ENCODE measurements at regions not wholly inside any gene's neighbourhood (a gene's known extent, or its start where the extent isn't known, plus 50 kb on each side); places are given as distances from the start of the nearest gene placed in this dataset.

GRCh38 chr18:42182728-42183700 lies 228.0 kb downstream of the PIK3C3 start:
- in situ Hi-C loops (cut with HindIII; ENCODE audit: low pct_ligation_motif_present, low pct_unique_long_range_greater_than_20kb, low sequenced_read_pairs), result no loop called here
- DNase-seq, result peak; percentile 38

DNA sequence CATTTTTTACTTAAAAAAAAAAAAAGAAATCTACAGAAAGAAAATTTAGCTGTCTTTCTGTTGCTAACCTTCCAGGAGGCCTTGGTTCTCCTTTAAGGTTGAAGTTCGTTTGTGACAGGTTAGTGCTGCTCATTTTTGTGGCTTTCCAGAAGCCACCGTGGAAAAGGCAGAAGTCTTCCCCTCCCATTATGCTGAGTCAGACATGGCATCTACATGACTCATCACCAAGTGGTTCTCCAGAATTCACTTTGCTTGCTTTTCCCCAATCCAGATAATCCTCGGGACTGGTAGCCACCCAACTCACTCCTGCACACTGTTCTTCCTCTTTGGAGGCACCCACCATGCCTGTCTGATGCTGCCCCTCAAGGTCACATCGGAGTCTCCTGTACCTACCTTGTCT lies 228.7 kb downstream of the PIK3C3 start:
- peak; percentile 87 for DNase-seq
- in situ Hi-C loops (cut with HindIII; ENCODE audit: low pct_ligation_motif_present, low pct_unique_long_range_greater_than_20kb, low sequenced_read_pairs), result no loop called here

- in situ Hi-C loops (cut with HindIII; ENCODE audit: low pct_ligation_motif_present, low pct_unique_long_range_greater_than_20kb, low sequenced_read_pairs), result no loop called here
- DNase-seq, result no peak
These were observed 229.8 kb downstream of the PIK3C3 start for GRCh38 chr18:42184685-42185477.

- in situ Hi-C loops (cut with HindIII; ENCODE audit: low pct_ligation_motif_present, low pct_unique_long_range_greater_than_20kb, low sequenced_read_pairs), result no loop called here
- DNase-seq, result no peak
These were observed 230.5 kb downstream of the PIK3C3 start for GRCh38 chr18:42185486-42185885.

DNA sequence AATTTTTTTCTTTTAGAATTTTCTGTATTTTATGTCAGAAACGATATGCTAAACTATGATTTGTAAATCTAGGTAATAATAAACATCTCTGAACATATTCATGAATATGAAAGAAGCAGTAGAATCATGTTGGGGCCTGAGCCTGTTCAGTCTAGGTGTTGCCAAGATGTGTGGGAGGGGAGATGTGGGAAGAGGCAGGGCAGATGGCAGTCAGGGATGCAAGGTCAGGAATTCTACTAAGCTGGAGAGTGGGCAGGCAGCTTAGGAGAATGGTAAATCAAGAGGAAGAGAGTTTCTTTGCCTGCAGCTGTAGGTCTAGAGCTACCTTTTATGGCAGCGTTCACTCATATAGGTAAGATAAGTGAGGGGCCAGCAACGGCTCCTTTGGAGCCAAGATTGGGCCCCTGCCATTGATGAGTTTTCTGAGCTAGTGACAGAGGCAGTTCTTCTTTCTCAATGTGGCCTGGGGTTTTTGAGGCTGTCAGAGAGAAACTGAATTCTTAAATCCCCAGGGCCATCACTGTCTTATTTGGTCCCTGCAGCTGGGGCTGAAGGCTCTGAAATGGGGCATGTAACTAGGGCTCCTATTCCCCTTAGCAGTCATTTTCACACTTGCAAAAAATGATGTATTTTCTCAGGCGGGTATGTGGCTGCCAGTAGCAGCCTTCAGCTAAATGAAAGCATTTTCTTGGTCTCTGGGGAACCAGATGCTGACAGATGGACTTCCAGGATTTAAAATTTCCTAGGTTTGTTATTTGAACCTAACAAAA lies 232.8 kb downstream of the PIK3C3 start:
- DNase-seq, result no peak
- in situ Hi-C loops (cut with HindIII; ENCODE audit: low pct_ligation_motif_present, low pct_unique_long_range_greater_than_20kb, low sequenced_read_pairs), result no loop called here

- in situ Hi-C loops (cut with HindIII; ENCODE audit: low pct_ligation_motif_present, low pct_unique_long_range_greater_than_20kb, low sequenced_read_pairs), result no loop called here
- no peak for DNase-seq
These were observed 235.6 kb downstream of the PIK3C3 start for GRCh38 chr18:42190643-42191042.

- in situ Hi-C loops (cut with HindIII; ENCODE audit: low pct_ligation_motif_present, low pct_unique_long_range_greater_than_20kb, low sequenced_read_pairs), result no loop called here
- DNase-seq, result peak; percentile 11
These were observed 237.5 kb downstream of the PIK3C3 start for GRCh38 chr18:42192251-42193248.

GRCh38 chr18:42196651-42197050 lies 241.6 kb downstream of the PIK3C3 start:
- DNase-seq, result no peak
- in situ Hi-C loops (cut with HindIII; ENCODE audit: low pct_ligation_motif_present, low pct_unique_long_range_greater_than_20kb, low sequenced_read_pairs), result no loop called here

- DNase-seq, result no peak
- in situ Hi-C loops (cut with HindIII; ENCODE audit: low pct_ligation_motif_present, low pct_unique_long_range_greater_than_20kb, low sequenced_read_pairs), result no loop called here
These were observed 246.1 kb downstream of the PIK3C3 start for GRCh38 chr18:42201137-42201536.

DNA sequence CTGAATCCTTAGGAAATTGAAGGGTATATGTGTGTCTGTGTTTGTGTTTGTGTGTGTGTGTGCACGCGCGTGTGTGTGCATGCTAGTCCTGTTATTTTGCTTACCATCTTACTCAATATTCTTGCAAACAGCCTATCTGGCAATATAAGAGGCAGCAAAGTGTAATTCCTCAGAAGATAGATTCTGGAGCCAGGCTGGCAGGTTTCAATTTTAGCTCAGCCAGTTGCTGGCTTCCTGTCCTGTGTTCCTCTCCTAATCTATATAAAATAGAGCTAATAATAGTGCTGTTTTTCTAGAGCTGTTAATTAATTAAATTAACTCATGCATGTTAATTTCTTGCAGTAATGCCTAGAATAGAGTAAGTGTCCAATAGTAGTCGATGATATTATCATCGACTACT lies 256.2 kb downstream of the PIK3C3 start:
- DNase-seq, result no peak
- in situ Hi-C loops (cut with HindIII; ENCODE audit: low pct_ligation_motif_present, low pct_unique_long_range_greater_than_20kb, low sequenced_read_pairs), result no loop called here

DNA sequence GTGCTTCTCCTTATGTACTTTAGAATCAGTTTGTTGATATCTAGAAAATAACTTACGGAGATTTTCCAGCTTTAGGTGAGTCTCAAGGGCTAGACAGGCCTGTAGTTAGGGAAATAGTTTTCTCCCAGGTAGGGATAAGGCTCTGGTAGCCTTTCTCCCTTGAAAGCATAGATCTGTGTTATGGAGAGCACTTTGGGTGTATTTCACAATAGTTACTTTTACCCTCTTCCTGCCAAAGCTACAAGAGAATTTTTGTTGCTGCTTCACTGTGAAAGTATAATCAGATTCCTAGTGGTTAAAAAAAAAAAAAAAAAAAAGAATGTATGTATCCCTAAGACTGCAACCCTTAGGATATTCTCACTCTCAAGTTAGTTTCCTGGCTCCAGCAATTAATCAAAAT lies 267.5 kb downstream of the PIK3C3 start:
- DNase-seq, result no peak
- in situ Hi-C loops (cut with HindIII; ENCODE audit: low pct_ligation_motif_present, low pct_unique_long_range_greater_than_20kb, low sequenced_read_pairs), result no loop called here

GRCh38 chr18:42228581-42228980 lies 273.5 kb downstream of the PIK3C3 start:
- DNase-seq, result no peak

DNA sequence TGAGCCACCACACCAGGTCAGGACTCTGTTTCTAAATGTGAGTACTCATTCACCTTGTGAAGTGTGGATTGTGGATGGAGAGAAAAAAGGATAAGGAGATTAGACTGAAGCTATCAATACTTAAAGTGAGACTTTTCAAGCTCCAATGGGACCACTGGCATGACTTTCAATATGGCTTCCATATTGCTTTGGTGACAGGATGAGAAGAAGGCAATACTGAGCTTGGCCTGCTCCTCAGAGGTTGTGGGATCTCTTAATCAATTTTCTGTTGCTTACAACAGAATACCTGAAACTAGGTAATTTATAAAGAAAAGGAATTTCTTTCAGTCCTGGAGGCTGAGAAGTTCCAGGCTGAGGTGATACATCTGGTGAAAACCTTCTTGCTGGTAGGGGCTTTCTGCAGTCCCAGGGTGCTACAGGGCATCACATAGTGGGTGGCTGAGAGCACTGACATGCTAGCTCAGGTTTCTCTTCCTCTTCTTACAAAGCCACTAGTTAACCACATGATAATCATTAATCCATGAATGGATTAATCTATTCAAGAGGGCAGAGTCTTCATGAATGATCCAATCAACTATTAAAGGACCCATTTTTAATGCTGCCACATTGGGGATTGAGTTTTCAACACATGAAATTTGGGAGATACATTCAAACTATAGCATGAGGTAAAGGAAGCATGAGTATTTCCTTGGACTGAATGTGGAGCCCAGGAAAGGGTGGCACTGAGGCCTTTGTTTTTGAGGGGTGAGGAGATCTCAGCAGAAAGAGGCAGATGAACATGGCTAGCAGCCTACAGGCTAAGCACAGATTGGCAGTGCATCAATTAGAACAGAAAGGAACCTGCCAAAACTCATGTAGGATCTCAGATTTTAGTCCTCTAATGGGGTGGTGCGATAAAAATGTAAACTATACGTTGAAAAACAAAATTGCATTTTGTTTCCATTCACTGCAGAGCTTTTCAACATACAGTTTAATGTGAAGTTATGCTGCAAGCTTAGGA lies 274.5 kb downstream of the PIK3C3 start:
- DNase-seq, result no peak
- in situ Hi-C loops (cut with HindIII; ENCODE audit: low pct_ligation_motif_present, low pct_unique_long_range_greater_than_20kb, low sequenced_read_pairs), result no loop called here

More at GRCh38 chr18:42228581-42228980, 273.5 kb downstream of the PIK3C3 start:
- in situ Hi-C loops (cut with HindIII; ENCODE audit: low pct_ligation_motif_present, low pct_unique_long_range_greater_than_20kb, low sequenced_read_pairs), result no loop called here

DNA sequence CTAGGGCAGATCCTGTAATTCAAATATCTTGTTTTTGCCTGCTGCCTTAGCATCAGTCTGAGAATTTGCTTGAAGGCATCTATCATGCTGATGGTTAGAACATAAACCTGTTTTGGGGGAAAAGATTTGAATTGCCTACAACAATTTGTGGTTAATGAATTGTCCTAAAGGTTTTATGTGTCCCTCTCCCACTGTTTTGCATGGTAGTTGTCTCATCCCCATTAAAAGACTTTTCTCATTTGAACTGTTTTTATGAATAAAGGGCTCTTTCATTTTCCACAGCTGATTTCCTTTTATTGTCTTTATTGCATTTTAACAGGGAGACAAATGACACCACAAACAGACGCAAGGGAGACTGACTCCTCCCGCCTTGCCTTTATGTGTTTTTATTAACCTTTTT lies 275.6 kb downstream of the PIK3C3 start:
- no peak for DNase-seq
- in situ Hi-C loops (cut with HindIII; ENCODE audit: low pct_ligation_motif_present, low pct_unique_long_range_greater_than_20kb, low sequenced_read_pairs), result no loop called here

GRCh38 chr18:42231284-42231683 lies 276.2 kb downstream of the PIK3C3 start:
- in situ Hi-C loops (cut with HindIII; ENCODE audit: low pct_ligation_motif_present, low pct_unique_long_range_greater_than_20kb, low sequenced_read_pairs), result no loop called here
- DNase-seq, result no peak

- DNase-seq, result no peak
- in situ Hi-C loops (cut with HindIII; ENCODE audit: low pct_ligation_motif_present, low pct_unique_long_range_greater_than_20kb, low sequenced_read_pairs), result no loop called here
These were observed 276.8 kb downstream of the PIK3C3 start for GRCh38 chr18:42231796-42232195.

GRCh38 chr18:42233908-42234307 lies 278.9 kb downstream of the PIK3C3 start:
- no peak for DNase-seq
- in situ Hi-C loops (cut with HindIII; ENCODE audit: low pct_ligation_motif_present, low pct_unique_long_range_greater_than_20kb, low sequenced_read_pairs), result no loop called here

Data from ACHN (cell line).